MM.1S (cell line): ENCODE measurements at regions not wholly inside any gene's neighbourhood (a gene's known extent, or its start where the extent isn't known, plus 50 kb on each side); places are given as distances from the start of the nearest gene placed in this dataset.
"Not testable (repeated sequence)": the region's sequence is repeated elsewhere in the genome, so short reads cannot be mapped to it uniquely, and the experiment has no call there.

ENCODE experiments used
- DNase-seq: peaks from one replicate; pipeline ENCODE4 v3.0.0-alpha.2; 2015
- H2AFZ ChIP-seq: fragments of 300-600 bp; sonication (generic); 2 replicates; pipeline ENCODE4 v1.6.0; 2016; ENCODE audit warnings: antibody characterized with exemption, low read length
- H3F3A ChIP-seq: fragments of 300-600 bp; sonication (generic); 2 replicates; pipeline ENCODE4 v1.6.1; 2016; ENCODE audit warnings: mild to moderate bottlenecking, antibody characterized with exemption, low read length, moderate library complexity, mixed read lengths; ENCODE audit not compliant: insufficient read depth
- H3K27ac ChIP-seq: fragments of 300-600 bp; sonication (generic); 2 replicates; pipeline ENCODE4 v1.5.1; 2016; ENCODE audit warnings: mild to moderate bottlenecking, low read length
- H3K27me3 ChIP-seq: fragments of 300-600 bp; sonication (generic); replicated peaks from 2 replicates; pipeline ENCODE4 v1.6.0; 2016; ENCODE audit warnings: low read length; ENCODE audit not compliant: insufficient read depth
- H3K36me3 ChIP-seq: fragments of 300-600 bp; sonication (generic); replicated peaks from 2 replicates; pipeline ENCODE4 v1.6.1; 2016; ENCODE audit warnings: mild to moderate bottlenecking, low read length, mixed read lengths; ENCODE audit not compliant: insufficient read depth
- H3K4me1 ChIP-seq: fragments of 300-600 bp; sonication (generic); 2 replicates; pipeline ENCODE4 v1.6.1; 2016; ENCODE audit warnings: low read length, mixed read lengths
- H3K4me2 ChIP-seq: fragments of 300-600 bp; sonication (generic); 2 replicates; pipeline ENCODE4 v1.6.0; 2016; ENCODE audit warnings: low read depth, low read length
- H3K4me3 ChIP-seq: fragments of 300-600 bp; sonication (generic); 2 replicates; pipeline ENCODE4 v1.5.1; 2016; ENCODE audit warnings: low read length, mixed read lengths
- H3K79me2 ChIP-seq: fragments of 300-600 bp; sonication (generic); 2 replicates; pipeline ENCODE4 v1.6.1; 2016; ENCODE audit warnings: mixed run types, low read length, mixed read lengths
- H3K9ac ChIP-seq: fragments of 300-600 bp; sonication (generic); 2 replicates; pipeline ENCODE4 v1.6.1; 2016; ENCODE audit warnings: low read length, mixed read lengths
- H3K9me2 ChIP-seq: fragments of 300-600 bp; sonication (generic); replicated peaks from 2 replicates; pipeline ENCODE4 v1.6.1; 2016; ENCODE audit warnings: mild to moderate bottlenecking, low read length, mixed read lengths; ENCODE audit not compliant: insufficient read depth
- H3K9me3 ChIP-seq: fragments of 300-600 bp; sonication (generic); replicated peaks from 2 replicates; pipeline ENCODE4 v1.6.1; 2016; ENCODE audit warnings: mild to moderate bottlenecking, low read length, mixed read lengths; ENCODE audit not compliant: insufficient read depth
- H4K20me1 ChIP-seq: fragments of 300-600 bp; sonication (generic); 2 replicates; pipeline ENCODE4 v1.6.1; 2016; ENCODE audit warnings: mild to moderate bottlenecking, low read length, moderate library complexity, mixed read lengths; ENCODE audit not compliant: insufficient read depth
- EZH2 ChIP-seq: fragments of 300-600 bp; sonication (generic); optimal IDR thresholded peaks from 2 replicates; pipeline ENCODE3; 2017; ENCODE audit warnings: low read depth, mild to moderate bottlenecking, antibody characterized with exemption, low read length, mixed read lengths
- EZH2phosphoT487 ChIP-seq: fragments of 300-600 bp; sonication (generic); IDR thresholded peaks from 2 replicates; pipeline ENCODE4 v1.6.1; 2018; ENCODE audit warnings: antibody characterized with exemption, low read length
- TF ChIP-seq, protein P1 (sequence below): fragments of 300-600 bp; sonication (generic); IDR thresholded peaks from 2 replicates; pipeline ENCODE4 v1.5.1; 2016; ENCODE audit warnings: antibody characterized with exemption, low read length, mixed read lengths

GRCh38 chr10:22067091-22067490, 63.6 kb upstream of the DNAJC1 start:
- DNase-seq, result no peak
- Histone ChIP-seq H3K4me1 (no peaks in the 10 kb centered on the region), H3K36me3 (no peaks in the 10 kb centered on the region), H3K4me3 (no peak overlapping the region), H3K9me3 (no peaks in the 10 kb centered on the region), H3F3A (no peaks in the 10 kb centered on the region), H3K27ac (no peak overlapping the region), H3K27me3 (no peaks in the 10 kb centered on the region), H2AFZ (no peak overlapping the region), H3K4me2 (no peak overlapping the region), H3K9ac (no peak overlapping the region), H4K20me1 (no peaks in the 10 kb centered on the region), H3K9me2 (no peaks in the 10 kb centered on the region), H3K79me2 (no peaks in the 10 kb centered on the region)
- TF ChIP-seq, protein P1, sequence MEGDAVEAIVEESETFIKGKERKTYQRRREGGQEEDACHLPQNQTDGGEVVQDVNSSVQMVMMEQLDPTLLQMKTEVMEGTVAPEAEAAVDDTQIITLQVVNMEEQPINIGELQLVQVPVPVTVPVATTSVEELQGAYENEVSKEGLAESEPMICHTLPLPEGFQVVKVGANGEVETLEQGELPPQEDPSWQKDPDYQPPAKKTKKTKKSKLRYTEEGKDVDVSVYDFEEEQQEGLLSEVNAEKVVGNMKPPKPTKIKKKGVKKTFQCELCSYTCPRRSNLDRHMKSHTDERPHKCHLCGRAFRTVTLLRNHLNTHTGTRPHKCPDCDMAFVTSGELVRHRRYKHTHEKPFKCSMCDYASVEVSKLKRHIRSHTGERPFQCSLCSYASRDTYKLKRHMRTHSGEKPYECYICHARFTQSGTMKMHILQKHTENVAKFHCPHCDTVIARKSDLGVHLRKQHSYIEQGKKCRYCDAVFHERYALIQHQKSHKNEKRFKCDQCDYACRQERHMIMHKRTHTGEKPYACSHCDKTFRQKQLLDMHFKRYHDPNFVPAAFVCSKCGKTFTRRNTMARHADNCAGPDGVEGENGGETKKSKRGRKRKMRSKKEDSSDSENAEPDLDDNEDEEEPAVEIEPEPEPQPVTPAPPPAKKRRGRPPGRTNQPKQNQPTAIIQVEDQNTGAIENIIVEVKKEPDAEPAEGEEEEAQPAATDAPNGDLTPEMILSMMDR, result no peak
- TF ChIP-seq EZH2 (no peak), EZH2phosphoT487 (no peak)

GRCh38 chr10:22060984-22061383, 57.5 kb upstream of the DNAJC1 start:
- not testable (repeated sequence) for H4K20me1 ChIP-seq, H3K27ac ChIP-seq, H3K9ac ChIP-seq, H3K36me3 ChIP-seq, H3F3A ChIP-seq, H3K79me2 ChIP-seq, H3K9me2 ChIP-seq, H3K4me2 ChIP-seq, H3K9me3 ChIP-seq, DNase-seq, H3K4me1 ChIP-seq, H2AFZ ChIP-seq, H3K27me3 ChIP-seq, H3K4me3 ChIP-seq

DNA sequence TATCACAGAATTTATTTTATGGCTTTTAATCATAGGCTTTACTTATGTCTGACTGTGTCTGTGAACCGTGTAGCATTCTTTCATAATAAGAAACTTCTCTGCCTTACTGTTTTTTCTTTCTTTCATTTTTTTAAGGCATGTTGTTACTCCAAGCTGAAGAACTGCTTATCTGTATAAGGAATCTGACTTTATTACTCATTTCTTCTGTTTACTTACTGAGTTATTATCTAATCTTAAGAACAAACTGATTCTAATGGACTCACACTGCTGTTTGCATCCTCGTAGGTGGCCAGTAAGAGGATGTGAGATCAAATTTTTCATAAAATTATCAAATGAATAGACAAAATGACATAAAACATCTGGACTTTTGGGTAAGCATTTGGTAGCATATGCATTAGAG, 54.7 kb upstream of the DNAJC1 start:
- TF ChIP-seq EZH2phosphoT487 (no peak), EZH2 (no peak)
- TF ChIP-seq, protein P1, result no peak
- Histone ChIP-seq H3K4me2 (no peak overlapping the region), H3K4me3 (no peak overlapping the region), H3K9ac (no peak overlapping the region), H2AFZ (no peak overlapping the region), H3K79me2 (no peaks in the 10 kb centered on the region), H3K27ac (no peak overlapping the region), H3K9me2 (no peaks in the 10 kb centered on the region), H3K27me3 (no peaks in the 10 kb centered on the region), H3K36me3 (no peaks in the 10 kb centered on the region), H4K20me1 (no peaks in the 10 kb centered on the region), H3K4me1 (no peaks in the 10 kb centered on the region), H3K9me3 (no peaks in the 10 kb centered on the region), H3F3A (no peaks in the 10 kb centered on the region)
- no peak for DNase-seq

GRCh38 chr10:22054961-22055360, 51.4 kb upstream of the DNAJC1 start:
- TF ChIP-seq EZH2phosphoT487, result no peak
- TF ChIP-seq EZH2, result no peak
- TF ChIP-seq, protein P1, result no peak
- Histone ChIP-seq H3K79me2 (no peaks in the 10 kb centered on the region), H3K27me3 (no peaks in the 10 kb centered on the region), H4K20me1 (no peaks in the 10 kb centered on the region), H3K9me3 (no peaks in the 10 kb centered on the region), H3F3A (no peaks in the 10 kb centered on the region), H3K9me2 (no peaks in the 10 kb centered on the region), H3K36me3 (no peaks in the 10 kb centered on the region), H3K4me2 (no peak overlapping the region), H3K27ac (no peak overlapping the region), H2AFZ (no peak overlapping the region), H3K4me1 (no peaks in the 10 kb centered on the region), H3K9ac (no peak overlapping the region), H3K4me3 (no peak overlapping the region)
- DNase-seq, result no peak
